ENCODE measurements at regions not wholly inside any gene's neighbourhood (a gene's known extent, or its start where the extent isn't known, plus 50 kb on each side); places are given as distances from the start of the nearest gene placed in this dataset.

GRCh38 chr11:90845799-90846198 is 623.0 kb upstream of the CHORDC1 start:
- H3K4me1 ChIP-seq (ENCODE audit: control insufficient read depth, insufficient read depth, low read length): no peaks in the 10 kb centered on the region
- H3K27me3 ChIP-seq (ENCODE audit: control insufficient read depth, insufficient read depth, low read length, poor library complexity, severe bottlenecking): no peaks in the 10 kb centered on the region
- no peaks in the 10 kb centered on the region for H3K9me3 ChIP-seq (ENCODE audit: control insufficient read depth, low read length)
- no peaks in the 10 kb centered on the region for H3K36me3 ChIP-seq (ENCODE audit: control insufficient read depth, insufficient read depth, low read length)
- no peak overlapping the region for H3K27ac ChIP-seq (ENCODE audit: insufficient read depth, low read depth, low read length, poor library complexity, severe bottlenecking)
- H3K4me3 ChIP-seq (ENCODE audit: insufficient read depth, low read depth, low read length): no peak overlapping the region
- no CpG with 5 or more reads among the region's 2 CpGs for WGBS, 2 experiments

- 78% methylated on average over 1 of the region's 1 CpG; no CpG with 5 or more reads in 1 of the 2 experiments for WGBS, 2 experiments
- Histone ChIP-seq H3K4me1 (ENCODE audit: control insufficient read depth, insufficient read depth, low read length) (no peaks in the 10 kb centered on the region), H3K27ac (ENCODE audit: insufficient read depth, low read depth, low read length, poor library complexity, severe bottlenecking) (no peak overlapping the region), H3K27me3 (ENCODE audit: control insufficient read depth, insufficient read depth, low read length, poor library complexity, severe bottlenecking) (no peaks in the 10 kb centered on the region), H3K36me3 (ENCODE audit: control insufficient read depth, insufficient read depth, low read length) (no peaks in the 10 kb centered on the region), H3K4me3 (ENCODE audit: insufficient read depth, low read depth, low read length) (no peak overlapping the region), H3K9me3 (ENCODE audit: control insufficient read depth, low read length) (no peaks in the 10 kb centered on the region)
Observed at GRCh38 chr11:90845126-90845525, 622.3 kb upstream of the CHORDC1 start.

- H3K9me3 ChIP-seq (ENCODE audit: control insufficient read depth, low read length): no peaks in the 10 kb centered on the region
- H3K27me3 ChIP-seq (ENCODE audit: control insufficient read depth, insufficient read depth, low read length, poor library complexity, severe bottlenecking): no peaks in the 10 kb centered on the region
- no peak overlapping the region for H3K27ac ChIP-seq (ENCODE audit: insufficient read depth, low read depth, low read length, poor library complexity, severe bottlenecking)
- no peaks in the 10 kb centered on the region for H3K36me3 ChIP-seq (ENCODE audit: control insufficient read depth, insufficient read depth, low read length)
- no peaks in the 10 kb centered on the region for H3K4me1 ChIP-seq (ENCODE audit: control insufficient read depth, insufficient read depth, low read length)
- no peak overlapping the region for H3K4me3 ChIP-seq (ENCODE audit: insufficient read depth, low read depth, low read length)
- 98 to 100% methylated on average over 2 to 3 of the region's 3 CpGs for WGBS, 2 experiments
Observed at GRCh38 chr11:90844041-90844440, 621.2 kb upstream of the CHORDC1 start.

- H3K27ac ChIP-seq (ENCODE audit: insufficient read depth, low read depth, low read length, poor library complexity, severe bottlenecking): no peak overlapping the region
- H3K4me3 ChIP-seq (ENCODE audit: insufficient read depth, low read depth, low read length): no peak overlapping the region
- no peaks in the 10 kb centered on the region for H3K9me3 ChIP-seq (ENCODE audit: control insufficient read depth, low read length)
- H3K4me1 ChIP-seq (ENCODE audit: control insufficient read depth, insufficient read depth, low read length): no peaks in the 10 kb centered on the region
- H3K36me3 ChIP-seq (ENCODE audit: control insufficient read depth, insufficient read depth, low read length): no peaks in the 10 kb centered on the region
- no peaks in the 10 kb centered on the region for H3K27me3 ChIP-seq (ENCODE audit: control insufficient read depth, insufficient read depth, low read length, poor library complexity, severe bottlenecking)
Observed at GRCh38 chr11:90842681-90843080, 619.8 kb upstream of the CHORDC1 start.

GRCh38 chr11:90840071-90840470 is 617.2 kb upstream of the CHORDC1 start:
- WGBS, 2 experiments: 100% methylated on average over 1 of the region's 2 CpGs
- H3K9me3 ChIP-seq (ENCODE audit: control insufficient read depth, low read length): no peaks in the 10 kb centered on the region

GRCh38 chr11:90836031-90836430 is 613.2 kb upstream of the CHORDC1 start:
- no peaks in the 10 kb centered on the region for H3K9me3 ChIP-seq (ENCODE audit: control insufficient read depth, low read length)
- H3K27me3 ChIP-seq (ENCODE audit: control insufficient read depth, insufficient read depth, low read length, poor library complexity, severe bottlenecking): no peaks in the 10 kb centered on the region
- no peaks in the 10 kb centered on the region for H3K4me1 ChIP-seq (ENCODE audit: control insufficient read depth, insufficient read depth, low read length)
- no peaks in the 10 kb centered on the region for H3K36me3 ChIP-seq (ENCODE audit: control insufficient read depth, insufficient read depth, low read length)
- no peak overlapping the region for H3K27ac ChIP-seq (ENCODE audit: insufficient read depth, low read depth, low read length, poor library complexity, severe bottlenecking)
- 71 to 75% methylated on average over 1 of the region's 1 CpG for WGBS, 2 experiments
- no peak overlapping the region for H3K4me3 ChIP-seq (ENCODE audit: insufficient read depth, low read depth, low read length)

More at GRCh38 chr11:90840071-90840470, 617.2 kb upstream of the CHORDC1 start:
- no peak overlapping the region for H3K27ac ChIP-seq (ENCODE audit: insufficient read depth, low read depth, low read length, poor library complexity, severe bottlenecking)
- no peak overlapping the region for H3K4me3 ChIP-seq (ENCODE audit: insufficient read depth, low read depth, low read length)
- no peaks in the 10 kb centered on the region for H3K27me3 ChIP-seq (ENCODE audit: control insufficient read depth, insufficient read depth, low read length, poor library complexity, severe bottlenecking)
- no peaks in the 10 kb centered on the region for H3K4me1 ChIP-seq (ENCODE audit: control insufficient read depth, insufficient read depth, low read length)
- no peaks in the 10 kb centered on the region for H3K36me3 ChIP-seq (ENCODE audit: control insufficient read depth, insufficient read depth, low read length)

GRCh38 chr11:90823446-90823845 is 600.6 kb upstream of the CHORDC1 start:
- no peaks in the 10 kb centered on the region for H3K4me1 ChIP-seq (ENCODE audit: control insufficient read depth, insufficient read depth, low read length)
- H3K27ac ChIP-seq (ENCODE audit: insufficient read depth, low read depth, low read length, poor library complexity, severe bottlenecking): no peak overlapping the region
- no peaks in the 10 kb centered on the region for H3K27me3 ChIP-seq (ENCODE audit: control insufficient read depth, insufficient read depth, low read length, poor library complexity, severe bottlenecking)
- no peaks in the 10 kb centered on the region for H3K9me3 ChIP-seq (ENCODE audit: control insufficient read depth, low read length)
- WGBS, 2 experiments: 96 to 98% methylated on average over 4 of the region's 4 CpGs
- no peaks in the 10 kb centered on the region for H3K36me3 ChIP-seq (ENCODE audit: control insufficient read depth, insufficient read depth, low read length)
- no peak overlapping the region for H3K4me3 ChIP-seq (ENCODE audit: insufficient read depth, low read depth, low read length)

GRCh38 chr11:90822996-90823395 is 600.1 kb upstream of the CHORDC1 start:
- Histone ChIP-seq H3K4me1 (ENCODE audit: control insufficient read depth, insufficient read depth, low read length) (no peaks in the 10 kb centered on the region), H3K27ac (ENCODE audit: insufficient read depth, low read depth, low read length, poor library complexity, severe bottlenecking) (no peak overlapping the region), H3K4me3 (ENCODE audit: insufficient read depth, low read depth, low read length) (no peak overlapping the region), H3K36me3 (ENCODE audit: control insufficient read depth, insufficient read depth, low read length) (no peaks in the 10 kb centered on the region), H3K9me3 (ENCODE audit: control insufficient read depth, low read length) (no peaks in the 10 kb centered on the region), H3K27me3 (ENCODE audit: control insufficient read depth, insufficient read depth, low read length, poor library complexity, severe bottlenecking) (no peaks in the 10 kb centered on the region)
- WGBS, 2 experiments: 94 to 99% methylated on average over 4 to 5 of the region's 5 CpGs

GRCh38 chr11:90818196-90818745 is 595.4 kb upstream of the CHORDC1 start:
- H3K9me3 ChIP-seq (ENCODE audit: control insufficient read depth, low read length): no peaks in the 10 kb centered on the region
- H3K36me3 ChIP-seq (ENCODE audit: control insufficient read depth, insufficient read depth, low read length): no peaks in the 10 kb centered on the region
- no peaks in the 10 kb centered on the region for H3K4me1 ChIP-seq (ENCODE audit: control insufficient read depth, insufficient read depth, low read length)
- no peaks in the 10 kb centered on the region for H3K27me3 ChIP-seq (ENCODE audit: control insufficient read depth, insufficient read depth, low read length, poor library complexity, severe bottlenecking)
- WGBS, 2 experiments: no CpG with 5 or more reads among the region's 1 CpG
- H3K4me3 ChIP-seq (ENCODE audit: insufficient read depth, low read depth, low read length): no peak overlapping the region
- H3K27ac ChIP-seq (ENCODE audit: insufficient read depth, low read depth, low read length, poor library complexity, severe bottlenecking): no peak overlapping the region

- Histone ChIP-seq H3K27me3 (ENCODE audit: control insufficient read depth, insufficient read depth, low read length, poor library complexity, severe bottlenecking) (no peaks in the 10 kb centered on the region), H3K9me3 (ENCODE audit: control insufficient read depth, low read length) (no peaks in the 10 kb centered on the region), H3K27ac (ENCODE audit: insufficient read depth, low read depth, low read length, poor library complexity, severe bottlenecking) (no peak overlapping the region), H3K36me3 (ENCODE audit: control insufficient read depth, insufficient read depth, low read length) (no peaks in the 10 kb centered on the region), H3K4me1 (ENCODE audit: control insufficient read depth, insufficient read depth, low read length) (no peaks in the 10 kb centered on the region), H3K4me3 (ENCODE audit: insufficient read depth, low read depth, low read length) (no peak overlapping the region)
- 88 to 96% methylated on average over 5 of the region's 5 CpGs for WGBS, 2 experiments
Observed at GRCh38 chr11:90809581-90809980, 586.7 kb upstream of the CHORDC1 start.

GRCh38 chr11:90805172-90805571 is 582.3 kb upstream of the CHORDC1 start:
- 88 to 100% methylated on average over 1 to 2 of the region's 3 CpGs for WGBS, 2 experiments
- H3K27ac ChIP-seq (ENCODE audit: insufficient read depth, low read depth, low read length, poor library complexity, severe bottlenecking): no peak overlapping the region
- H3K27me3 ChIP-seq (ENCODE audit: control insufficient read depth, insufficient read depth, low read length, poor library complexity, severe bottlenecking): no peaks in the 10 kb centered on the region
- no peaks in the 10 kb centered on the region for H3K4me1 ChIP-seq (ENCODE audit: control insufficient read depth, insufficient read depth, low read length)
- H3K9me3 ChIP-seq (ENCODE audit: control insufficient read depth, low read length): no peaks in the 10 kb centered on the region
- no peak overlapping the region for H3K4me3 ChIP-seq (ENCODE audit: insufficient read depth, low read depth, low read length)
- H3K36me3 ChIP-seq (ENCODE audit: control insufficient read depth, insufficient read depth, low read length): no peaks in the 10 kb centered on the region
